NCI-H1436 (cell line): ENCODE measurements at regions not wholly inside any gene's neighbourhood (a gene's known extent, or its start where the extent isn't known, plus 50 kb on each side); places are given as distances from the start of the nearest gene placed in this dataset.
"Not testable (repeated sequence)": the region's sequence is repeated elsewhere in the genome, so short reads cannot be mapped to it uniquely, and the experiment has no call there.

ENCODE experiments used
- DNase-seq: peaks from one replicate; lab custom pipeline; 2025; lab: John Stamatoyannopoulos, UW

DNA sequence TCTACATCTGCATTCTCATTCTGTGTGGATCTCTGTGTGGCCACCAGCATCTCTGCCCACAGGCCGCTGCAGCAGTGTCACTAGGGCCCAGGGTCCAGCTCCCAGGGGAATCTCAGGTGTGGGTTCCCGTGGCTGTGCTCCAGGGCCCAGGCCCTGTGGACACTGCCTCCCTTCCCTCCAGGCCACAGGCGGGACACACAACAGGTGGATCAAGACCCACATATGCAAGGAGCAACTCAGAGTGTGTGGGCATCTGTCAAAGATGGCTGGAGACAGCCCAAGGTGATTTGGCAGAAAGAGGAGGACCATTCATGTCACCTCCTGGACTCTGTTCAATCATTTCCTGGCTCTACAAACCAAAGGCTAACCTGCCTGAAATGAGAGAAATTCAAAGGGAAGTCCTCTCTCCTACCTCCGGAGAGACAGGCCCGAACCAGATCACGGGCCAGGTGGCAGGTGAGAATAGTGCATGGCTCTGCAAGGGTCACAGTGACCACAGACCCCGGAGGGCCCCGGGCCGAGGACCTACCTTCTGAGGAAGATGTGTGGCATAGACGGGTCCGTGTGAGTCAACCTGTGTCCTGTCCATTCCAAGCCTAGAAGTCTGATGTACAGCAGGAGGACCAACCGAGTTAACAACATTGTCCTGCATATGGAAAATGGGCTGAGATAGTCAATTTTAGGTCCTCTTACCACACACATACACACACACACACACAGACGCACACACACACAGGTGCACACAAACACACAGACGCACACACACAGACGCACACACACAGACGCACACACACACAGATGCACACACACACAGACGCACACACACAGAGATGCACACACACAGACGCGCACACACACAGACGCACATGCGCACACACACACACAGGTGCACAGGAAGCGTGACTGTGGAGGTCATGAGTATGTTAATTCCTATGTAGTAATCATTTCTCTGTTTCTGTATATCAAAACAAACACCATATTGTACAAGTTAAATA is 1068.5 kb downstream of the BRD1 start:
- no peak for DNase-seq

DNA sequence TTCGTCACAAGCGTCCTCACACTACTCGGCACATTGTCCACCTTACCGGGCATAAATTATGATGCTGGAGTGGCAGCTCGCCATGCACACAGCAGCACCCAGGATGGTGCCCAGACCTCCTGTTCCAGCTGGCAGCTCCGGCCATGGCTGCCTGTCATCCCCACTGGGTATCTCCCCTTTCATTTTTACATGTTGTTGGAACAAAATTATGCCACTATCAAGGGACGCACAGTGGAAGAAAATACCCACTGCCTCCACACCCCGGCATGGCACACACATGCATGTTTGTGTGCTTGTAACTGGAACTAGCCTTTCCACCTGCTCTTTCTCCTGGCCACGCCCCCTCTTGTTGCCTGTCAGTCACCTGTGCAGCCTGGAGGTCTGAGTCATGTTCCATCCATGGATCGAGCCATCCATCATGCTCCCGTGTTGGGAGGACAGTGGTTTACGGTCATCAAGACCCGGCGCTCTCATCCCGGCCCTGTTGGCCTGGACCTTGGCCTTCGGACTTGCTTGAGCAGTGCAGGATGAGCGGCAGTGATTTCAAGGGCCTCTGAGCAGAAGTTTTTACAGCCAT is 1069.6 kb downstream of the BRD1 start:
- no peak for DNase-seq

DNA sequence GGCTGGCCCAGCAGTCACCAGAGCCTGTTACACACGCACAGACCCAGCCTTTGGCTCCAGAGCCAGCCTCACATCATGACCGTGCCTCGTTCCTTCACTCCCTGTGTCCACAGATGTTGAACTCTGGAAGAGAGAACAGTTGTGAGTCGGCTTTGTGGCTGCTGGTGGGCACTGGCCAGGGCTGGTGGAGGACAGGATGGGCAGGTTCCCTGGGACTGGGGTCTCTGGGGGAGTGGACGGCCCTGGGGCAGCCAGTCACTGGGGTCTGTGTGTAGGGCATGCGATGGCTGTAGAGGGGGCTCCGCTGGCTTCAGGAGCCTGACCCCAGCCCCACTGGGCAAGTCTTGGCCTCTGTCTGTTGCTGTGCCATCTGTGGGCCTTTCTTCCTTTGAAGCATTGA is 1070.1 kb downstream of the BRD1 start:
- no peak for DNase-seq

- not testable (repeated sequence) for DNase-seq
Observed at GRCh38 chr22:48757135-48757534, 1070.5 kb downstream of the BRD1 start.

- no peak for DNase-seq
Observed at GRCh38 chr22:48756146-48757111, 1071.2 kb downstream of the BRD1 start.

GRCh38 chr22:48755059-48755949 is 1072.4 kb downstream of the BRD1 start:
- DNase-seq: no peak

DNA sequence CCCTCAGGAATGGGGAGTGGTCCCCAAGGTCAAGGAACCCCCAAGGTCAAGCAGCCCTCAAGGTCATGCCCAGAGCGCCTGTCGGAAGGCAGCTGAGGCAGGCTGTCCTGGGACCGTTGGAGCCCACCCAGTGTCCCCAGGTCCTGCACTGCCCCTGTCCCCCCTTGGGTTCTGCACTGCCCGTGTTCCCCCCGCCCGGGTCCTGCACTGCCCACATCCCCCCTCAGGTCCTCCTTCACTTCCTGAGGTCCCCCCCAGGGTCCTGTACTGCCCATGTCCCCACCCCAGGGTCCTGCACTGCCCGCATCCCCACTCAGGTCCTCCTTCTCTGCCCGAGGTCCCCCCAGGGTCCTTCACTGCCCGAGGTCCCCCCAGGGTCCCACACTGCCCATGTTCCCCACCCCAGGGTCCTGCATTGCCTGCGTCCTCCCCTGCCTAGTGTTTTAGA is 1073.0 kb downstream of the BRD1 start:
- DNase-seq: no peak

DNA sequence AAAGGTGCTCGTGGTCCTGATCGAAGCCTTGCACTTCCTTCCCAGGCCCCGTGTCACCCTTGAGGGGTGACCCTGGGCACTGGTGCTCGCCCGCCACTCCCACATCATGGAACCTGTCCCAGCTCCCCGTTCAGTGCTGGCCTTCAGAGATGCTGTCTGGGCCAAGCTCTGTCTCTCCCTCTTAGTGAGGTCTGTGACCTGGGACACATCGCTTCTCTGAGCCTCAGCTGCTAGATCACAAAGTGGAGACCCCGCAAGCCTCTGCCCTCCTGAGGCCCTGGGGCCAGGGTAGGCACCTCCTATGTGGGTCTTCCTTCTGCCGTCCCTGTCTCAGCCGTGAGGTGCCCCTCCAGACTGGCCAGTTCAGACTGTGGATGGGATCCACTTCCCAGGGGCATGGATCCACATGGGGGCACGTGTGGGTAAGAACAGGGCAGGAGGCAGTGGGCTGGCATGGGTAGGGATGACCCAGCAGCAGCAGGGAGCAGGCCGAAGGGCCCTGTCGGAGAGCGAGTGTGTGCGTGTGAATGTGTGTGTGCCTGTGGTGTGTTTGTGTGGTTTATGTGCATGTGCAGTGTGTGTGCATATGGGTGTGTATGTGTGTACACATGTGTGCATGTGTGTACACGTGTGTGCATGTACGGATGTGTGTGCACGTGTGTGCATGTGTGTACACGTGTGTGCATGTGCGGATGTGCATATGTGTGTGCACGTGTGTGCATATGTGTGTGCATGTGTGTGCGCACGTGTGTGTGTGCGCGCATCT is 1073.7 kb downstream of the BRD1 start:
- DNase-seq: no peak

DNA sequence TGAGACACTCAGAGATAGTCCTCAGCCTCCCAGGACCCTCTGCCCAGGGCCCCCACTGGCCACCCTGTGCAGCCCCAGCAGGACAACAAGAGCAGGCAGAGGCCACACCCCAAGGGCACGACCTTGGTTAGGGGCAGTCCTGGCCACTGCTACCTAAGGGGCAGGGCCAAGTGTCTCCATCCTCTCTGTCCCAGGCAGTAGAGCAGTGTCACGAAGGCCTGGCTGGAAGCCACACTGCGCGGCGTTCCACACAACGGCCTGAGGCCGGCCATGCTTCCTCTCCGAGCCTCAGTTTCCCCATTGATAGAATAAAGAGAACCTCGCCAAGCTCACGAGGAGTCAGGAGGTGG is 1074.3 kb downstream of the BRD1 start:
- DNase-seq: no peak

DNA sequence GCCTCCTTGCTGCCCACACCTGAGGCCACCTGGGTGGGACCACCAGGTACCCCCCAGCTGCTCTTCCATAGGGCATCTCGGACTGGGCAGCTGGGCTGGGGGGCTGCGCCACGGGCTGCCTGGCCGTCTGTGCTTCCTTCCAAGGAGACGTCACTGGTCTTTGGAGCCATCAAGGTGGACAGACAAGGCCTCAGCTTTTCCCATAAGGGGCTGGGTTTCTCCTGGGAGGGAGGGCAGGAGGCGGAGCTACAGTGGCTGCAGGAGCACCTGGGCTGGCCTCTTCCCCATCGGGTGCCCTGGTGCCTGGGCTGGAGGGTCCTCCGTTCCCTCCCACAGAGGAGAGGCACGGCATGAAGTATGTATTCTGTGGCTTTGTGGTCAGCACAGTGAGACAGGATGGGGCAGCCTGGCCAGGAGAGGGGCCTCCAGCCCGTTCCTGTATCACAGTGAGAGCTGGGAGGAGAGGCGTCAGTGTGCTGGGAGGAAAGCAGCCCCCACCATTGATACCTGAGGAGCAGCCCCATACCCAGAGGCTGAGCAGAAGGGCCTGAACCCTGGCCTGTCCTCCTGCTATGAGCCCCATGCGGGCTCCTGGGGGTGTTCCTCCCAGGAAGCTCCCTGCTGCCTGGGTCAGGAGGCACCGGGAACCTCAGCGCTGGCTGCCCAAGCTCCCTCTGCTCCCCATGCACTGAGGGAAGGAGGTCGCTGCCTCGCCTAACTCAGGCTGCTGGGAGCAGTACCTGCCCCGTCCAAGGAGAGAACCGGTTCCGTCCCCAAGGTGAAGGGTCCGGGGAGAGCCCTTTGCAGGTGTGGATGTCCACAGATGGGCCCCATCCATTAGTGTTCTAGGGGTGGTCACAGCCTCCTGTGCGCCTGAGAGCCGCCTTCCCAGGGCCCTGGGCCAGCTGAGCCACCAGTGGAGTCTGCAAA is 1075.0 kb downstream of the BRD1 start:
- no peak for DNase-seq

- DNase-seq: no peak
Observed at GRCh38 chr22:48751539-48752437, 1075.9 kb downstream of the BRD1 start.

DNA sequence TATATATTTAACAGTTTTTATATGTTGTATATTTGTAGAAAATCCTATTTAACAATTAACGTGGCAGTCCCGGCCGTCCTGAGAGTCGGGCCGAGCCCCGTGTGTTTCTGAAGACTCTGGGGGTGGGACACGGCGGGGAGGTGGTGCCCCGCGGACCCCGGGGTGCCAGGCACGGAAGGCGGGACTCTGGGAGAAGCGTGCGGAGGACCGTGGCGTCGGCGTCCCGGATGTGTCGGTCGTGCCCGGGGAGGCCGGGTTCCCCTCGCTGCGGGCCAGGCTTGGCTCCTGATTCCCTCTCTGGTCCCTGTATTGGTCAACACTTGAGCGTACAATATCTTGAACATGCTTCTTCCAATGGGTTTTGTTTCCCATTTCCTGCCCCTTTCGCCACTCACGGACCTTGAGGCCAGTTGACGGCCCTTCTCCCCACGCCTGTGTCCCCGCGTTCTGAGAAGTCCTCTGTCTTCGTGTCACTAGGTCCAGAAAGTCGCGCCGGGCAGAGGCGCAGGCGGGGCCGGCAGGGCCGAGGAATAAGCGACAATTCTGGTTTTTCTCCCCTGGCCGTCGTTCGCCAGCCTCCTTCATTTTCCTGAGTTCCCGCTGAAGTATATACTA is 1076.7 kb downstream of the BRD1 start:
- DNase-seq: no peak

DNA sequence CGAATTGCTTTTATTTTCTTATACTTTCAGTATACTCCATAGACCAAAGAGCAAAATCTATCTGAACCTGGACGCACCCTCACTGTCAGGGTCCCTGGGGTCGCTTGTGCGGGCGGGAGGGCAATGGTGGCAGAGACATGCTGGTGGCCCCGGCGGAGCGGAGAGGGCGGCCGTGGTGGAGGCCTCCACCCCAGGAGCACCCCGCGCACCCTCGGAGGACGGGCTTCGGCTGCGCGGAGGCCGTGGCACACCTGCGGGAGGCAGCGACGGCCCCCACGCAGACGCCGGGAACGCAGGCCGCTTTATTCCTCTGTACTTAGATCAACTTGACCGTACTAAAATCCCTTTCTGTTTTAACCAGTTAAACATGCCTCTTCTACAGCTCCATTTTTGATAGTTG is 1077.4 kb downstream of the BRD1 start:
- DNase-seq: no peak

DNA sequence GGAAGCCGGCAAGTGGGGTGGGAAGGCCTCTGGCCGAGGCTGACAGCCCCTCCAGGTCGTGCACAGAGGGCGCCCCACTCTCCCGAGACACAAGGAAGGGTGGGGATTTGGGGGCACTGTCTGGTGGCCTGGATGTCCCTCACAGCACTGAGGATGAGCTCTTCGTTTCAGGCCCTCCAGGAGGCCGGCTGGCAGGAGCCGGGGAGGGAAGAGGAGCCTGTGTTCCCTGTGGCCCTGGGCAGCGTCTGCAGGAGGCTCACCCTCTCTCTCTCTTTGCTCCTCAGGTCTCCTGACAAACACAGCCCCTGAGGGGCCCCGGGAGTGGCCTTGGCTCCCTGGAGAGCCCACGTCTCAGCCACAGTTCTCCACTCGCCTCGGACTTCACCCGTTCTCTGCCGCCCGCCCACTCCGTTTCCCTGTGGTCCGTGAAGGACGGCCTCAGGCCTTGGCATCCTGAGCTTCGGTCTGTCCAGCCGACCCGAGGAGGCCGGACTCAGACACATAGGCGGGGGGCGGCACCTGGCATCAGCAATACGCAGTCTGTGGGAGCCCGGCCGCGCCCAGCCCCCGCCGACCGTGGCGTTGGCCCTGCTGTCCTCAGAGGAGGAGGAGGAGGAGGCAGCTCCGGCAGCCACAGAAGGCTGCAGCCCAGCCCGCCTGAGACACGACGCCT is 1078.0 kb downstream of the BRD1 start:
- no peak for DNase-seq

DNA sequence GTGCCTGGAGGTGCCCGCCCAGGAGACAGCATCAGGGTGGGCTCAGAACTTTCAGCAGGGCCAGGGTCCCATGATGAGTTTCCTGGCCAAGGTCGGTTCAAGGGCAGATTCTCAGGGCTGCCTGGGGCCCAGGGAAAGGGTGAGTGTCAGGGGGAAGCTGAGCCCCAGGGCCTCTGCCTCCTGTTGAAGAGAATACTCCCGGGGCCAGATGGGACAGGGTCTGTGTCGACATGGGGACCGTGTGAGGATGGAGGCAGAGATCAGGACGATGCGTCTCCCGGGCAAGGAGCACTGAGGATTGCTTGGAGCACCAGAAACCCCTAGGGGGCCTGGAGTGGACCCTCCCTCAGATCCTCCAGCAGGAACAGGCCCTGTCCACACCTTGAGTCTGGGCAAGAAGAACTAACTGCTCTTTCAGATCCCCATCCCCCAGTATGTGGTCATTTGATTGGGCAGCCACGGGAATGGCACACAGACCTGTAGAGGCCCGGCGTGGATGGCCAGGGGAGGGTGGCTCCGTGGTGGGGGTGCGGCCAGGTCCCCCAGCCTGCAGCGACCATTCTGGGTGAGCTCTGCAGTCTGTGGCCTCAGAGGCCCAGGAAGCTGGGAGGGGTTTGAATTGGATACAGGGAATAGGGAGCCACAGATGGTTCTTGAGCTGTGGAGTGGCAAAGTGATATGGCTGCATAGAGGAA is 1078.7 kb downstream of the BRD1 start:
- no peak for DNase-seq

GRCh38 chr22:48748113-48748859 is 1079.4 kb downstream of the BRD1 start:
- no peak for DNase-seq
